Activated T-cell treated with anti-CD3 and anti-CD28 coated beads, Interleukin-2, amount 50 U/mL, for 24 hours (primary cell): ENCODE measurements at regions not wholly inside any gene's neighbourhood (a gene's known extent, or its start where the extent isn't known, plus 50 kb on each side); places are given as distances from the start of the nearest gene placed in this dataset.
"Not testable (repeated sequence)": the region's sequence is repeated elsewhere in the genome, so short reads cannot be mapped to it uniquely, and the experiment has no call there.

Experiments used
- DNase-seq: peaks from one replicate; pipeline ENCODE4 v3.0.0-alpha.2; 2020
- H3K27ac Mint-ChIP-seq: 2 replicates; pipeline ENCODE4 v1.8.0; 2020; ENCODE audit warnings: mild to moderate bottlenecking, mixed read lengths
- H3K27me3 Mint-ChIP-seq: 2 replicates; pipeline ENCODE4 v1.8.0; 2020; ENCODE audit warnings: mixed read lengths
- H3K36me3 Mint-ChIP-seq: 2 replicates; pipeline ENCODE4 v1.8.0; 2020; ENCODE audit warnings: low read depth, mixed read lengths
- H3K4me1 Mint-ChIP-seq: 2 replicates; pipeline ENCODE4 v1.8.0; 2020; ENCODE audit warnings: low read depth, mixed read lengths
- H3K4me3 Mint-ChIP-seq: 2 replicates; pipeline ENCODE4 v1.8.0; 2020; ENCODE audit warnings: mild to moderate bottlenecking, moderate library complexity, mixed read lengths
- H3K9me3 Mint-ChIP-seq: 2 replicates; pipeline ENCODE4 v1.8.0; 2020; ENCODE audit warnings: mixed read lengths

GRCh38 chr14:82776958-82777357 lies 1243.3 kb upstream of the SEL1L start:
- Mint-ChIP-seq H3K36me3 (no peaks in the 10 kb centered on the region), H3K4me1 (no peaks in the 10 kb centered on the region), H3K27ac (no peak overlapping the region), H3K9me3 (peaks cover 17% of the 10 kb centered on the region), H3K4me3 (no peak overlapping the region), H3K27me3 (no peaks in the 10 kb centered on the region)
- no peak for DNase-seq

DNA sequence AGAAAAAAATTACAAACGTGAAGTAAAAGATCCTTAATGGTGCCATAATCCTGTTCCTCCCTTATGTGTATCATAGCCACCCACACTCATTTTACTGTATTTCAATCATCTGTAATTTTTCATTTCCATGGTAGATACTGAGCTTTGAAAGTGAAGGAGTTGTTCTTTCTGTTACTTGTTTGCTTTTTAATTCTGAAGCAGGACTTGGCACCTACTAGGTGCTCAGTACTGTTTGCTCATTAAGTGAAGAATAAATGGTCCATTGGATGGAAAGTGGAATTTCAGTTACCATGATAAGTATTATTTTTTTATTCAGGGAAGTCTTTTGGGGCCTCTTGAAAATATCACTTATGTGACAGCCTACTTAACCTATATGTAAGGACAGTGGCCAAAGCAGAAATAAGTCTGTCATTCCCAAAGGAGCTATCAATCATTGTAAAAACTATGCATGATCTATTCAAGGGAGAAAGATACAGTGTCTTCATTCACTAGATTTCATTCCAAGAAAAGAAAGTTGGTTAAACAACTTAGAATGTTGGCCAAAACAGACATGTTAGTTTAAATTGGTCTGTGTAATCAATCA lies 1244.4 kb upstream of the SEL1L start:
- Mint-ChIP-seq H3K36me3 (no peaks in the 10 kb centered on the region), H3K9me3 (peaks cover 15% of the 10 kb centered on the region), H3K27me3 (no peaks in the 10 kb centered on the region), H3K4me3 (no peak overlapping the region), H3K27ac (no peak overlapping the region), H3K4me1 (no peaks in the 10 kb centered on the region)
- no peak for DNase-seq

- H3K4me1 Mint-ChIP-seq, result no peaks in the 10 kb centered on the region
- H3K9me3 Mint-ChIP-seq, result peaks cover 15% of the 10 kb centered on the region
- H3K36me3 Mint-ChIP-seq, result no peaks in the 10 kb centered on the region
- H3K27ac Mint-ChIP-seq, result no peak overlapping the region
- H3K4me3 Mint-ChIP-seq, result no peak overlapping the region
- DNase-seq, result no peak
- no peaks in the 10 kb centered on the region for H3K27me3 Mint-ChIP-seq
These were observed 1244.9 kb upstream of the SEL1L start for GRCh38 chr14:82778601-82779000.

GRCh38 chr14:82779301-82779700 lies 1245.6 kb upstream of the SEL1L start:
- DNase-seq, result no peak
- Mint-ChIP-seq H3K36me3 (no peaks in the 10 kb centered on the region), H3K4me1 (no peaks in the 10 kb centered on the region), H3K4me3 (no peak overlapping the region), H3K27ac (no peak overlapping the region), H3K9me3 (peaks cover 14% of the 10 kb centered on the region), H3K27me3 (no peaks in the 10 kb centered on the region)

DNA sequence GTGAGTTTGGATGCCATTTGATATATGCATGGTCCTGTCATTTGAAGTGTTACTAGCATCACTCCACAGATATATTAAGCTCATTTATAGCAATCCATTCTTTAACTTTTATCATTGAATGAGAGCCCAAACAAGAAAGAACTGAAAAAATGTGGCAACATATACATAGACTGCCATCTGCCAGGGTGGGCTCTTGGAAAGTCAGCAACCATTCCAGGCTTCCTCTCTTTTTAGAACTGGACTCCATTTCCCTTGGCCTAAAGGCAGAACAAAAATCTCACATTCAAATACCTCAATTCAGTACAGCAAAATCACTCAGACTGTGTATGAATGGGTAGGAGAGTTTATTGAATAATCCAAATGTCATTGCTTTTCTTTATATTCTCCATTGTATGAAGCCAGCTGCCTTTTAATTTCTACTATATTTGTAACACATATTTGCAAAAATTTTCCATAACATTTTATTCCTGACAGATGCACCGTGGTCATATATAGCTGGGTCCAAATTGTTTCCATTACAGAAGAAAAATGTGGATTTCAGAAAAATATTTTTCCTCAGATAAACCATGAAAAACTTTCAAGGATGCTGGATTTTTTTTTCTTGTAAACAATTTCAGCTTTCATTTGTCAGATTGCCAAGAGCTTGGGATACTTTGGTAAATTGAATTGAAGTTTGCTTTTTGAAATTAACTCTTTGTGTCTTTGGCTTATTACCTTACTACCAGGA lies 1252.3 kb upstream of the SEL1L start:
- Mint-ChIP-seq H3K9me3 (peaks cover 14% of the 10 kb centered on the region), H3K36me3 (no peaks in the 10 kb centered on the region), H3K4me1 (no peaks in the 10 kb centered on the region), H3K4me3 (no peak overlapping the region), H3K27ac (no peak overlapping the region), H3K27me3 (no peaks in the 10 kb centered on the region)
- no peak for DNase-seq

DNA sequence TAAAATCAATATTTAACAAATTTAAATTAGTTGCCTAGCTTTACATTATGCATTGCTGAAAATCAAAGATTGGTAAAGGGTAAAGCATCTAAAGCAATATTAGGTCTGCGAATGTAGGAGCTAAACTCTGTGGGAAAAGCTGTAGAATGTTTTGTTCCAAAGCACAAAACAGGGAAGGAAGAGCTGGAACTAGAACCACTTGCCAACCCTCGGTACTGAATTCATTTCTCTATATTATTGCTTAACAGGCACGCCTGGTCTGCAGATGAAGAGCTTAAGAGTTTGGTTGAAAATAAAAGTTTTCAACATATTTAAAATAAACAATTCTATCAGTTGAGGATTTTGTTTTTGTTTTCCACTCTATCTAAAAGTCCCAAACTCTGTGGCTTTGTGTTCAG lies 1252.8 kb upstream of the SEL1L start:
- Mint-ChIP-seq H3K36me3 (no peaks in the 10 kb centered on the region), H3K27me3 (no peaks in the 10 kb centered on the region), H3K27ac (no peak overlapping the region), H3K4me3 (no peak overlapping the region), H3K9me3 (peaks cover 14% of the 10 kb centered on the region), H3K4me1 (no peaks in the 10 kb centered on the region)
- DNase-seq, result no peak

DNA sequence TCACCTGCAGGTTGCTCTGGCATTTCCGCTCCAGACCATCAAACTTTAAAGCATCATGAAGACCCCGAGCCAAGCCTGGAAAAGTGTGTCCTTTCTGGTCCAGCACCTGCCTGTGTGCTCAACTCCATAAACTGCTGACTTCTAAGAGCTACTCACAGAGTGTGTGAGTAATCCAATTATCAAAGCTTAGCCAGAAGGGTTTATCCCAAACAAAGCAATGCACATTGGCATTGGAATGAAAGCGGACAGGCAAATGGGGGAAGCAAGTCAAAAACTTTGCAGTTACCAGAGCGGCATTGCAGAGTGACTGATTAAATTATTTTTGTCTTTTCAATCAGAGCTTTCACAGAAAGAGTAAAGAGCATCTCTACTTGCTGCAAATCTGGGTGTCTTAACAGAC lies 1262.4 kb upstream of the SEL1L start:
- no peaks in the 10 kb centered on the region for H3K27me3 Mint-ChIP-seq
- DNase-seq, result no peak
- H3K27ac Mint-ChIP-seq, result no peak overlapping the region
- no peaks in the 10 kb centered on the region for H3K4me1 Mint-ChIP-seq
- peaks cover 4% of the 10 kb centered on the region for H3K9me3 Mint-ChIP-seq
- H3K36me3 Mint-ChIP-seq, result no peaks in the 10 kb centered on the region
- H3K4me3 Mint-ChIP-seq, result no peak overlapping the region

DNA sequence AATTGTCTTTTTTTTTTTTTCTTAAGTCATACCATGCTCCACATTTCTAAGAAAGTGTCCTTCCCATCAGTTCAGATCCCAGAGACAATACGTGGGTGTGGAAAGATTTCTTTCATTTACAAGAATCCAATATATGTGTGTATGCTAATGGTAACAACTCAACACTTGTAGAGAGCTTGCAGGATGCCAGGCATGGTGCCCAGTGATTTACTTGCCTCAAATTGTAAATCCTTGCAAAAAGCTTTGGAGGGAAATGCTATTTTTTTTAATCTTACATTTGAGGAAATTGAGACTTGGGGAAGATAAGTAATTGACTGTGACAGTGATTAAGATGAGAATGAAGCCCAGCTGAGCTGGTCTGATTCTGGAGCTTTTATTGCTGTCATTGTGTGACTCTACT lies 1264.6 kb upstream of the SEL1L start:
- H3K9me3 Mint-ChIP-seq, result peaks cover 7% of the 10 kb centered on the region
- no peaks in the 10 kb centered on the region for H3K27me3 Mint-ChIP-seq
- no peaks in the 10 kb centered on the region for H3K36me3 Mint-ChIP-seq
- no peak for DNase-seq
- H3K27ac Mint-ChIP-seq, result no peak overlapping the region
- no peak overlapping the region for H3K4me3 Mint-ChIP-seq
- H3K4me1 Mint-ChIP-seq, result no peaks in the 10 kb centered on the region

- Mint-ChIP-seq H3K27me3 (no peaks in the 10 kb centered on the region), H3K4me3 (no peak overlapping the region)
These were observed 1272.5 kb upstream of the SEL1L start for GRCh38 chr14:82805892-82806825.

DNA sequence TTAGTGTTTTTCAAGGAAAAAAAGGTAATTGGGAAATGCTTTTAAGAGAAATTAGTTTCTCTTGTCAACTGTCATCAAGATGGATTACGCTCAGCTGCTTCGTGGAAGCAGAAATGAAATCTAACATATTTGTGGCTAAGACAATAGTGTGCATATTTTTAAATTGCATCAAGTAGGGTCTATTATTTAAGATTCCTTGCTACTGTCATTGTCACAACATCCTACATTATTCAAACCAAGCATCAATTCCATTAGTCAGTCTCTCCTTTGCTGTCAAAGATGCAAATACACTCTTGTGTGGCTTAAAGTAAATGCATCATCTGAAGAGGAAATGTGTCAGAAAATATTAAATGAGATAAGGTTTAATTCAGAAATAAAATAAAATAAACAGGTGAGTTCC lies 1277.6 kb upstream of the SEL1L start:
- Mint-ChIP-seq H3K4me1 (no peaks in the 10 kb centered on the region), H3K9me3 (peaks cover 9% of the 10 kb centered on the region), H3K27me3 (no peaks in the 10 kb centered on the region), H3K27ac (no peak overlapping the region), H3K36me3 (no peaks in the 10 kb centered on the region), H3K4me3 (no peak overlapping the region)
- no peak for DNase-seq

More at GRCh38 chr14:82805892-82806825, 1272.5 kb upstream of the SEL1L start:
- H3K36me3 Mint-ChIP-seq, result no peaks in the 10 kb centered on the region
- no peaks in the 10 kb centered on the region for H3K4me1 Mint-ChIP-seq
- H3K9me3 Mint-ChIP-seq, result peaks cover 5% of the 10 kb centered on the region
- no peak overlapping the region for H3K27ac Mint-ChIP-seq
- no peak for DNase-seq

- not testable (repeated sequence) for H3K4me1 Mint-ChIP-seq, H3K27ac Mint-ChIP-seq, H3K36me3 Mint-ChIP-seq, H3K4me3 Mint-ChIP-seq, DNase-seq, H3K27me3 Mint-ChIP-seq
- peaks cover 10% of the 10 kb centered on the region for H3K9me3 Mint-ChIP-seq
These were observed 1280.7 kb upstream of the SEL1L start for GRCh38 chr14:82814339-82814738.

DNA sequence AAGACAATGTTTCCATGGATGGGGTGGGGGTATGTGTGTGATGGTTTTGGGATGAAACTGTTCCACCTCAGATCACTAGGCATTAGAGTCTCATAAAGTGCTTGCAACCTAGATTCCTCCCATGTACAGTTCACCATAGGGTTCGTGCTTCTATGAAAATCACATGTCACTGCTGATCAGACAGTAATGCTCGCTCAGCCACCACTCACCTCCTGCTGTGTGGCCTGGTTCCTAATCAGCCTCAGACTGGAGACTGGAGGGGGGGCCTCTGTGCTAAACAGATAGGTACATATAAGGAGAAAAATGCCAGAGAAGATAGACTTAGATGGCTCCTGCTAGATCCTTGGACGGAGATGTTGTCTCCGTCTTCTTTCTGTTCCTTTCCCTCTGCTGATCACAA lies 1296.9 kb upstream of the SEL1L start:
- no peaks in the 10 kb centered on the region for H3K4me1 Mint-ChIP-seq
- no peak for DNase-seq
- H3K9me3 Mint-ChIP-seq, result peaks cover 5% of the 10 kb centered on the region
- H3K36me3 Mint-ChIP-seq, result no peaks in the 10 kb centered on the region
- no peak overlapping the region for H3K27ac Mint-ChIP-seq
- no peaks in the 10 kb centered on the region for H3K27me3 Mint-ChIP-seq
- H3K4me3 Mint-ChIP-seq, result no peak overlapping the region

DNA sequence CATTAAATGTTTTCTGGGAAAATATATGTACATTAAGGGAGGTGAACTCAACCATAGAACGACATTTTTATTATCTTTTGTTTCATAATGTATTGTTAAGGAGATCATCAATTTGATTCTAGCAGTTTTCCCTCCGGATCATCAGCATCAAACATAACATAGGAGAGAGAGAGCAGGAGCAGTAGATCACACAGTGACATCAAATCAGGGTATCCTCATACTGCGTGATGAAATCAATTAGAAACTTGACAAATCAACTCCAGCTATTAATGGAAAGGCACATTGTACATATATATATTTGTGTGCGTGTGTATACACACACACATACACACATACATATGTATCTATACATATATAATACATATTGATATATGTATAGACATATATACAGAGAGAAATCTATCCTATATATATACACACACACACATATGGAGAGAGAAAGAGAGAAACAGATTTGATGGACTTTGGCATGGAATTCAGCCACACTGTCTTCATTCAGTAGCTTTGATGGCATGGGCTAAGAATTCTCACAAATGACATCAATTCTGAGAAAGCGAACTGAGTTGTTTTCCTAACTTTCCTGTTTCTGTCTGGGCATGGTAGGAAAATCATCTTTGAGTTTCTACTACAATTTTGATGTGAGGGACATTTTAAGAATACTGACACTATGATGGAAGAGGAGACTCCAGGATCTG lies 1302.8 kb upstream of the SEL1L start:
- Mint-ChIP-seq H3K4me3 (no peak overlapping the region), H3K9me3 (peaks cover 12% of the 10 kb centered on the region), H3K4me1 (no peaks in the 10 kb centered on the region), H3K27me3 (no peaks in the 10 kb centered on the region), H3K27ac (no peak overlapping the region), H3K36me3 (no peaks in the 10 kb centered on the region)
- no peak for DNase-seq

- Mint-ChIP-seq H3K36me3 (no peaks in the 10 kb centered on the region), H3K4me3 (no peak overlapping the region), H3K4me1 (no peaks in the 10 kb centered on the region), H3K9me3 (peaks cover 12% of the 10 kb centered on the region), H3K27me3 (no peaks in the 10 kb centered on the region), H3K27ac (no peak overlapping the region)
- no peak for DNase-seq
These were observed 1304.0 kb upstream of the SEL1L start for GRCh38 chr14:82837611-82838140.
